Activated CD8-positive, alpha-beta T cell treated with anti-CD3 and anti-CD28 coated beads for 36 hours (primary cell): ENCODE measurements at regions not wholly inside any gene's neighbourhood (a gene's known extent, or its start where the extent isn't known, plus 50 kb on each side); places are given as distances from the start of the nearest gene placed in this dataset.

Source experiments
- ATAC-seq: fragments of 200-7000 bp; cut with Tn5 transposase; one replicate; pipeline ENCODE4 v1.10.0; 2021; ENCODE audit warnings: mild to moderate bottlenecking, moderate library complexity
- CTCF ChIA-PET: fragments of 350-600 bp; sonication (Branson Sonifier 250); formaldehyde crosslinking; loops from one replicate; lab custom pipeline; 2021; ENCODE audit warnings: antibody characterized with exemption; lab: Charles Lee
- POLR2A ChIA-PET: fragments of 350-600 bp; sonication (Branson Sonifier 250); formaldehyde crosslinking; loops from one replicate; lab custom pipeline; 2021; ENCODE audit warnings: antibody characterized with exemption; lab: Charles Lee
- DNase-seq: peaks from one replicate; pipeline ENCODE4 v3.0.0-alpha.2; 2020
- H3K27ac Mint-ChIP-seq: one replicate; pipeline ENCODE4 v1.8.0; 2021; ENCODE audit warnings: mild to moderate bottlenecking, mixed read lengths
- H3K27me3 Mint-ChIP-seq: one replicate; pipeline ENCODE4 v1.8.0; 2021; ENCODE audit warnings: mixed read lengths
- H3K36me3 Mint-ChIP-seq: one replicate; pipeline ENCODE4 v1.8.0; 2021; ENCODE audit warnings: low read depth, mixed read lengths
- H3K4me1 Mint-ChIP-seq: one replicate; pipeline ENCODE4 v1.8.0; 2021; ENCODE audit warnings: low read depth, mixed read lengths
- H3K4me3 Mint-ChIP-seq: one replicate; pipeline ENCODE4 v1.8.0; 2021; ENCODE audit warnings: mild to moderate bottlenecking, moderate library complexity, mixed read lengths
- H3K9me3 Mint-ChIP-seq: one replicate; pipeline ENCODE4 v1.8.0; 2021; ENCODE audit warnings: mixed read lengths
- intact Hi-C: fragments of 100-400 bp; cut with micrococcal nuclease; formaldehyde crosslinking; loops from one replicate; pipeline ENCODE4 v1.10.0; 2022
- TF ChIP-seq, protein P1 (sequence below): fragments of 200-600 bp; IDR thresholded peaks from one replicate; pipeline ENCODE4 v1.8.0; 2022; ENCODE audit warnings: antibody characterized with exemption, mild to moderate bottlenecking

DNA sequence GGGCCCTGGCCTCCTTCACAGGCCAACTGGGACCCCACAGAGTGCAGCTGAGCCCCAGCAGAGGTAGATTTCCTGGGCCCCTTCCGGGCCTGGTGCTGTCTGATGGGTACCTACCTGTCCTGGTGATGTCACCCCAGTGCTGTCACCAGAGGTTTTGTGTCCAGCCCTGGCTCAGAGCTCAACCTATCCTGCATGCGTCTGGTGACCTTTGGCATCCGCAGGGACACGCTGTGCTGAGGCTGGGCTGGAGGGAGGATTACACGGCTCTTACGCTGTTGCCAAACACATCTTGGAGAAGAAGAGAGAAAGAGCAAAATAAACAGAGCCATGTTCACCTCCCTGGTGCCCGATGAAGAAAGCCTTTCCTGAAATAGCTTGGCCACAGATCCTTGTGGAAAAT, 70.6 kb upstream of the MED9 start:
- POLR2A ChIA-PET, result interaction anchor here (0.6 to 1.4 kb wide), 3 partner anchors 11 to 281 kb away, joined by 3 read pairs; no protein-coding TSS in a partner anchor
- H3K4me1 Mint-ChIP-seq, result peaks cover 69% of the 10 kb centered on the region
- ATAC-seq (no peak), DNase-seq (no peak)
- H3K9me3 Mint-ChIP-seq, result no peaks in the 10 kb centered on the region
- CTCF ChIA-PET, result interaction anchor here (1.1 kb wide), 1 partner anchor 52 kb away, joined by 3 read pairs; no protein-coding TSS in a partner anchor
- H3K4me3 Mint-ChIP-seq, result no peak overlapping the region
- no peaks in the 10 kb centered on the region for H3K36me3 Mint-ChIP-seq
- intact Hi-C loops, result no loop called here
- no peak overlapping the region for H3K27ac Mint-ChIP-seq
- H3K27me3 Mint-ChIP-seq, result no peaks in the 10 kb centered on the region
- TF ChIP-seq, protein P1, sequence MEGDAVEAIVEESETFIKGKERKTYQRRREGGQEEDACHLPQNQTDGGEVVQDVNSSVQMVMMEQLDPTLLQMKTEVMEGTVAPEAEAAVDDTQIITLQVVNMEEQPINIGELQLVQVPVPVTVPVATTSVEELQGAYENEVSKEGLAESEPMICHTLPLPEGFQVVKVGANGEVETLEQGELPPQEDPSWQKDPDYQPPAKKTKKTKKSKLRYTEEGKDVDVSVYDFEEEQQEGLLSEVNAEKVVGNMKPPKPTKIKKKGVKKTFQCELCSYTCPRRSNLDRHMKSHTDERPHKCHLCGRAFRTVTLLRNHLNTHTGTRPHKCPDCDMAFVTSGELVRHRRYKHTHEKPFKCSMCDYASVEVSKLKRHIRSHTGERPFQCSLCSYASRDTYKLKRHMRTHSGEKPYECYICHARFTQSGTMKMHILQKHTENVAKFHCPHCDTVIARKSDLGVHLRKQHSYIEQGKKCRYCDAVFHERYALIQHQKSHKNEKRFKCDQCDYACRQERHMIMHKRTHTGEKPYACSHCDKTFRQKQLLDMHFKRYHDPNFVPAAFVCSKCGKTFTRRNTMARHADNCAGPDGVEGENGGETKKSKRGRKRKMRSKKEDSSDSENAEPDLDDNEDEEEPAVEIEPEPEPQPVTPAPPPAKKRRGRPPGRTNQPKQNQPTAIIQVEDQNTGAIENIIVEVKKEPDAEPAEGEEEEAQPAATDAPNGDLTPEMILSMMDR, result no peak

DNA sequence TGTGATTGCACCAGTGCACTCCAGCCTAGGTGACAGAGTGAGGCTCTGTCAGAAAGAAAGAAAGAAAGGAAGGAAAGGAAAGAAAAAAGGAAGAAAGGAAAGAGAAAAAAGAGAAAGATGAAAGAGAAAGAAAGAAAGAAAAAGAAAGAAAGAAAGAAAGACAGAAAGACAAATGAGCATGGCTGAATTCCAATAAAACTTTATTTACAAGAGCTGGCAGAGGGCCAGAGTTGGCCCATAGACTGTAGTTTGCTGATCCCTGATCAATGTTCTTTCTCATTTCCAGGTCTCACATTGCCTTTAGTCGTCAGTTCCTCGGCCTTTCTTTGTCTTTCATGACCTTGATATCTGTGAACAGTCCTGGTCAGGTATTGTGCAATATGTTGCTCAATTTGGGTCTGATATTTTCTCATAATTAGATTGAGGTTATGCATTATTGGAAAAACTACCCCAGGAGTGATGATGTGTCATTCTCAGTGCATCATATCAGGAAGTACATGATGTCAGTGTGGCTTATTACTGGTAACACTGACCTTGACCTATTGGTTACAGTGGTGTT, 68.5 kb upstream of the MED9 start:
- Mint-ChIP-seq H3K4me1 (peaks cover 66% of the 10 kb centered on the region), H3K36me3 (no peaks in the 10 kb centered on the region), H3K9me3 (no peaks in the 10 kb centered on the region), H3K4me3 (no peak overlapping the region), H3K27ac (peak overlapping the region; percentile 51), H3K27me3 (peaks cover 1% of the 10 kb centered on the region)
- TF ChIP-seq, protein P1, result no peak
- ATAC-seq (peak; percentile 59), DNase-seq (peak; percentile 30)
- intact Hi-C loops, result no loop called here
- ChIA-PET CTCF (interaction anchor here (0.7 kb wide), 1 partner anchor 38 kb away, joined by 3 read pairs; no protein-coding TSS in a partner anchor), POLR2A (no interaction called here)

DNA sequence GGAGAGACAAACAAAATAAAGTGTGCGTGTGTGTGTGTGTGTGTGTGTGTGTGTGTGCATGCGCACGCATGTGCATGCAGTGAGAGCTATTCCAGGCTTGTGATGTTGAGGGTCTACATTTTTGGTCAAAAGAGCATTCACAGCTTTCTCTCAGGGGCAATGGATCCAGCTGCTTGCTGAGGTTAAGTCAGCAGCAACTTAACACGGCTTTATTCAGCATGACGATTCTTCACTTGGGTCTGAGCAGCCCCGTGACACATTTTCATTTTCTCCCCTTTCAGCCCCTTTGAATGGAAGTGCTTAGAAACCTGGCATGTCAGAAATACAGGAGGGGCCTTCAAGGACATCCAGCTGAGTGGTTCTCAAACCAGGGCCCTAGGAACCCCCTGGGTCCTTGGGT, 66.4 kb upstream of the MED9 start:
- Mint-ChIP-seq H3K4me1 (peaks cover 46% of the 10 kb centered on the region), H3K27ac (no peak overlapping the region), H3K4me3 (no peak overlapping the region), H3K27me3 (peaks cover 1% of the 10 kb centered on the region), H3K9me3 (no peaks in the 10 kb centered on the region), H3K36me3 (no peaks in the 10 kb centered on the region)
- TF ChIP-seq, protein P1, result no peak
- no peak for DNase-seq
- ATAC-seq, result no peak
- CTCF ChIA-PET, result interaction anchor here (1.1 to 2.2 kb wide), 2 partner anchors 62 to 86 kb away, joined by 3 to 6 read pairs; partner anchors contain the start of gene RASD1
- intact Hi-C loops, result no loop called here
- POLR2A ChIA-PET, result no interaction called here

DNA sequence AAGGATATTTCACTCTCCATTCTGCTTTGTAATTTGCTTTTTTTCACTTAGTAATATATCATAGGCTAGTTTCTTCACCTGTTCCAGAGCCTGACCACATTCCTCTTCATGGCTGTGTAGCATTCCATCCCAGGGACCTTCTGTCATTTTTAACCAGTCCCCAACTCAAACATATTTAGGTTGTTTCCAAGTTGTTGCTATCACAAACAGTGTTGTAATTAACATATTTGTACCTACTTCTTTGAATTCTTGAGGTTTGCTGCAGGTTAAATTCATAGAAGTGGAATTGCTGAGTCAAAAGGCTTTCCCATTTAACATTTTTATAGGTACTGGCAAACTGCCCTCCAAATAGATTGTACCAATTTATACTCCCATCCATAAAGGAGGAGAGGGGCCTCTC, 65.1 kb upstream of the MED9 start:
- POLR2A ChIA-PET, result interaction anchor here (0.6 kb wide), 1 partner anchor 17 kb away, joined by 3 read pairs; no protein-coding TSS in a partner anchor
- peaks cover 44% of the 10 kb centered on the region for H3K4me1 Mint-ChIP-seq
- H3K9me3 Mint-ChIP-seq, result no peaks in the 10 kb centered on the region
- intact Hi-C loops, result no loop called here
- H3K27ac Mint-ChIP-seq, result no peak overlapping the region
- ATAC-seq (no peak), DNase-seq (no peak)
- H3K4me3 Mint-ChIP-seq, result no peak overlapping the region
- H3K36me3 Mint-ChIP-seq, result no peaks in the 10 kb centered on the region
- TF ChIP-seq, protein P1, result no peak
- peaks cover 1% of the 10 kb centered on the region for H3K27me3 Mint-ChIP-seq
- CTCF ChIA-PET, result interaction anchor here (1.6 kb wide), 1 partner anchor 9 kb away, joined by 3 read pairs; no protein-coding TSS in a partner anchor

DNA sequence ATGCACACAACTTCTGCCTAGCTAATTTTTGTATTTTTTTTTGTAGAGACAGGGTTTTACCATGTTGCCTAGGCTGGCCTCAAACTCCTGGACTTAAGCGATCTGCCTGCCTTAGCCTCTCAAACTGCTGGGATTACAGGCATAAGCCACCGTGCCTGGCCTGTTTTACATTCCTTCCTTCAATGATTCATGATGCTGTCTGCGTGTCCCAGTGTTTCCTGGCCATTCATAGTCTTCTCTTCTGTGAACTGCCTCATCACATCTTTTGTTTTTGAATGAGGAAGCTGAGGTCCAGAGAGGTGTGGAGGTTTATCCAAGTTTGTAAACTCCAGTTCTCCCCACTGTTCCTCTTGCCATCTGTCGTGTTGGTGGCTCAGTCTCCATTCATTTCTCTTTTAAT, 64.5 kb upstream of the MED9 start:
- ChIA-PET POLR2A (no interaction called here), CTCF (interaction anchor here (1.6 to 1.9 kb wide), 2 partner anchors 10 to 11 kb away, joined by 3 to 7 read pairs; no protein-coding TSS in a partner anchor)
- H3K4me3 Mint-ChIP-seq, result no peak overlapping the region
- H3K36me3 Mint-ChIP-seq, result no peaks in the 10 kb centered on the region
- ATAC-seq, result no peak
- H3K27me3 Mint-ChIP-seq, result peaks cover 1% of the 10 kb centered on the region
- intact Hi-C loops, result no loop called here
- no peak overlapping the region for H3K27ac Mint-ChIP-seq
- peaks cover 43% of the 10 kb centered on the region for H3K4me1 Mint-ChIP-seq
- TF ChIP-seq, protein P1, result no peak
- no peaks in the 10 kb centered on the region for H3K9me3 Mint-ChIP-seq
- no peak for DNase-seq
